Liver (tissue), 3 donors: ENCODE measurements at regions not wholly inside any gene's neighbourhood (a gene's known extent, or its start where the extent isn't known, plus 50 kb on each side); places are given as distances from the start of the nearest gene placed in this dataset.

ENCODE experiments used
- CTCF ChIP-seq: fragments of 150-350 bp; IDR thresholded peaks from 2 replicates; pipeline ENCODE4 v1.5.1; 2017; ENCODE audit warnings: improper control_type of control experiment, low read depth, low read length; ENCODE audit not compliant: missing input control
- EGR1 ChIP-seq, 2 donors: IDR thresholded peaks; 2 replicates each; pipeline ENCODE4 v1.6.1; 2016 to 2018; ENCODE audit warnings: antibody characterized with exemption in 2 of 2, low read depth in 2 of 2
- HNF4G ChIP-seq: IDR thresholded peaks from 2 replicates; pipeline ENCODE4 v1.6.1; 2016; ENCODE audit warnings: antibody characterized with exemption
- JUND ChIP-seq, 2 donors: IDR thresholded peaks; 2 replicates each; pipeline ENCODE4 v1.6.1; 2016; ENCODE audit warnings: antibody characterized with exemption in 2 of 2
- NR2F2 ChIP-seq: IDR thresholded peaks from 2 replicates; pipeline ENCODE4 v1.6.1; 2016; ENCODE audit warnings: antibody characterized with exemption
- RAD21 ChIP-seq, 2 donors: IDR thresholded peaks; 2 replicates each; pipeline ENCODE4 v1.6.1; 2016; ENCODE audit warnings: antibody characterized with exemption in 2 of 2, mild to moderate bottlenecking in 2 of 2
- REST ChIP-seq: IDR thresholded peaks from 2 replicates; pipeline ENCODE4 v1.6.1; 2016; ENCODE audit warnings: antibody characterized with exemption, mild to moderate bottlenecking
- SP1 ChIP-seq: IDR thresholded peaks from 2 replicates; pipeline ENCODE4 v1.6.1; 2018; ENCODE audit warnings: antibody characterized with exemption, mild to moderate bottlenecking
- donor health status: healthy.
- donor health status: healthy.

- no peak for TF ChIP-seq NR2F2
- TF ChIP-seq CTCF: no peak
- TF ChIP-seq SP1: peak; percentile 56
- no peak for TF ChIP-seq REST
- TF ChIP-seq JUND (IDR thresholded peaks at IDR 0.05): peak; percentile 57 to 89
- no peak for TF ChIP-seq EGR1 (IDR thresholded peaks at IDR 0.05; ENCODE audit: low read depth in 2 of 2)
- TF ChIP-seq RAD21 (IDR thresholded peaks at IDR 0.05): peak in 1 of 2 donors; percentile 10
- TF ChIP-seq HNF4G: peak; percentile 39
Observed at GRCh38 chr3:170642882-170643601, 57.2 kb upstream of the SLC7A14 start.
